22Rv1 (cell line): ENCODE measurements at regions not wholly inside any gene's neighbourhood (a gene's known extent, or its start where the extent isn't known, plus 50 kb on each side); places are given as distances from the start of the nearest gene placed in this dataset.

ENCODE experiments used
- ZFX ChIP-seq: fragments of 450-650 bp; IDR thresholded peaks from 2 replicates; pipeline ENCODE4 v1.6.1; 2017; ENCODE audit warnings: antibody characterized with exemption, borderline replicate concordance
- TF ChIP-seq, protein P1 (sequence below): fragments of 450-650 bp; IDR thresholded peaks from 2 replicates; pipeline ENCODE4 v1.5.1; 2017; ENCODE audit warnings: mild to moderate bottlenecking

DNA sequence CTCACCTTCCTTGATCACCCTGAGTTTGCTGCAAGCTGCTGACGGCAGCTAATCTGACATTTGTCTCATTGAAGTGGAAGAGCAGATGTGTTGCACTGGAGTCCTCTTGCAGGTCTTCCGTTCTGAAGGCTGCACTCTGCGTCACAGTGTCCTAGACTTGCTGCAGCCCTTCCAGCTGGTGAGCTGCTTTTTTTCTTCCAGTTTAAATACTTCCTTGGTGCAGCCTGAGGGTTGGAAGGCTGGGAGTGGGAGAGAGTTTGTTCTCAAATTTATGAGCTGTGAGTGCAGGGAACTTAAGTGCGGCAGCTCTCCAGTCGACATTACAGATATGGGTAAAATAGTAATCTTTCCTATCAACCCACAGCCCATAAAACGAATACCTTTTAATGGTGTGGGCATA is 303.6 kb upstream of the FAT1 start:
- TF ChIP-seq, protein P1, sequence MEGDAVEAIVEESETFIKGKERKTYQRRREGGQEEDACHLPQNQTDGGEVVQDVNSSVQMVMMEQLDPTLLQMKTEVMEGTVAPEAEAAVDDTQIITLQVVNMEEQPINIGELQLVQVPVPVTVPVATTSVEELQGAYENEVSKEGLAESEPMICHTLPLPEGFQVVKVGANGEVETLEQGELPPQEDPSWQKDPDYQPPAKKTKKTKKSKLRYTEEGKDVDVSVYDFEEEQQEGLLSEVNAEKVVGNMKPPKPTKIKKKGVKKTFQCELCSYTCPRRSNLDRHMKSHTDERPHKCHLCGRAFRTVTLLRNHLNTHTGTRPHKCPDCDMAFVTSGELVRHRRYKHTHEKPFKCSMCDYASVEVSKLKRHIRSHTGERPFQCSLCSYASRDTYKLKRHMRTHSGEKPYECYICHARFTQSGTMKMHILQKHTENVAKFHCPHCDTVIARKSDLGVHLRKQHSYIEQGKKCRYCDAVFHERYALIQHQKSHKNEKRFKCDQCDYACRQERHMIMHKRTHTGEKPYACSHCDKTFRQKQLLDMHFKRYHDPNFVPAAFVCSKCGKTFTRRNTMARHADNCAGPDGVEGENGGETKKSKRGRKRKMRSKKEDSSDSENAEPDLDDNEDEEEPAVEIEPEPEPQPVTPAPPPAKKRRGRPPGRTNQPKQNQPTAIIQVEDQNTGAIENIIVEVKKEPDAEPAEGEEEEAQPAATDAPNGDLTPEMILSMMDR, result no peak
- no peak for TF ChIP-seq ZFX
